Erythroblast (primary cell): ENCODE measurements at regions not wholly inside any gene's neighbourhood (a gene's known extent, or its start where the extent isn't known, plus 50 kb on each side); places are given as distances from the start of the nearest gene placed in this dataset.

Source experiments
- GATA1 ChIP-seq: IDR thresholded peaks from 2 replicates; pipeline ENCODE4 v1.6.1; 2011; ENCODE audit warnings: low read depth, mild to moderate bottlenecking, control low read depth, low read length, moderate library complexity
- POLR2A ChIP-seq: IDR thresholded peaks from 2 replicates; pipeline ENCODE4 v1.6.1; 2011; ENCODE audit warnings: mild to moderate bottlenecking, low read length

- TF ChIP-seq POLR2A: no peak
- TF ChIP-seq GATA1: no peak
These were observed 338.9 kb downstream of the C12orf50 start for GRCh38 chr12:87690236-87690810.
